ENCODE measurements at regions not wholly inside any gene's neighbourhood (a gene's known extent, or its start where the extent isn't known, plus 50 kb on each side); places are given as distances from the start of the nearest gene placed in this dataset.
A peak's percentile ranks its signal among the peaks of the same experiment; 100 is the strongest.

DNA sequence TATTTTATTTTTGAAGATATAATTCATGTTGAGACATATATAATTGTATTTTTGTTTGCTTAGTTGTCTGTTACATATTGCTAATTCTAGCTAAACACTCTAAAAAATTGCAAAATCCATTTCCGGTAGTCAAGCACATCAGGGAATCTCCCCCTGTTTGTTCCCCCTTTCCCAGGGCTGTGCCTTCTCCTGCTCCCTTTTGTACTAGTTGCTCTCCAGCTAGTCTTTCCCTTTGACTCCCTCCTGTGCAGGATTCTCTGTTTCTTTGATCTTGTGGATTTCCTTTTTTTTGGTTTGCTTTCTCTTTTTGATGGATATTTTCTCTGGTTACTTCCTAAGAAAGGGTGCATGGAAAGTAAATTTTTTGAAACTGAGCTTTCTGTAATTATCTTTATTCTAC is 188.1 kb upstream of the PLET1 start:
- DNase-seq = no peak
- H3K27ac ChIP-seq (ENCODE audit: low read length) = no peak overlapping the region
- no peaks in the 10 kb centered on the region for H3K9me2 ChIP-seq (replicated peaks; ENCODE audit: insufficient read depth, low read length)
- H3K4me1 ChIP-seq (ENCODE audit: low read length) = no peaks in the 10 kb centered on the region
- no peaks in the 10 kb centered on the region for H3K9me3 ChIP-seq (ENCODE audit: low read length)
- no peaks in the 10 kb centered on the region for H3K79me2 ChIP-seq (ENCODE audit: low read length)
- no peaks in the 10 kb centered on the region for H4K20me1 ChIP-seq (ENCODE audit: insufficient read depth, low read depth, low read length)
- H2AFZ ChIP-seq (ENCODE audit: low read length) = no peak overlapping the region
- H3K4me3 ChIP-seq (ENCODE audit: low read length) = no peak overlapping the region
- no peaks in the 10 kb centered on the region for H3K27me3 ChIP-seq (ENCODE audit: low read length)
- no peak overlapping the region for H3K9ac ChIP-seq (ENCODE audit: low read length)
- H3K36me3 ChIP-seq (ENCODE audit: insufficient read depth, low read length) = no peaks in the 10 kb centered on the region
- H3K4me2 ChIP-seq (ENCODE audit: low read depth, low read length, poor library complexity, severe bottlenecking) = no peak overlapping the region

DNA sequence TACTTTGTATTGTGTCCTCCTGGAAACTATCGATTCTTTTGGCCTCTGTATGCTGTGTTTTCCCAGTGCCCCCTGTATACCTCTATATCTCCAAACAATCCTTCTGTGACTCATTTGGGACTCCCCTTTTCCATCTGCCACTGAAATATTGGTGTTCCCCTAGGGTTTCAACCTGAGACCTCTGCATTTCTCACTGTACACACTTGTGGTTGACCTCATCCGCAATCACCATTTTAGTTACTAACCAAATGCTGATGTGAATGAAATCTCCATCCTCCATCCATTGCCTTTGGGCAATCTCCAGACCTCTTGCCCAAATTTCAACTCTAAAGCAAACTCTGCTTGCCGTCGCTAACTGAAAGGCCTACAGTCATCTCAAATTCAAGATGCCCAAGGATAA is 190.6 kb upstream of the PLET1 start:
- no peak overlapping the region for H3K4me2 ChIP-seq (ENCODE audit: low read depth, low read length, poor library complexity, severe bottlenecking)
- H3K27me3 ChIP-seq (ENCODE audit: low read length) = no peaks in the 10 kb centered on the region
- H3K4me1 ChIP-seq (ENCODE audit: low read length) = no peaks in the 10 kb centered on the region
- H2AFZ ChIP-seq (ENCODE audit: low read length) = no peak overlapping the region
- no peak for DNase-seq
- H4K20me1 ChIP-seq (ENCODE audit: insufficient read depth, low read depth, low read length) = no peaks in the 10 kb centered on the region
- H3K9me3 ChIP-seq (ENCODE audit: low read length) = no peaks in the 10 kb centered on the region
- H3K79me2 ChIP-seq (ENCODE audit: low read length) = no peaks in the 10 kb centered on the region
- no peak overlapping the region for H3K9ac ChIP-seq (ENCODE audit: low read length)
- H3K9me2 ChIP-seq (replicated peaks; ENCODE audit: insufficient read depth, low read length) = no peaks in the 10 kb centered on the region
- H3K36me3 ChIP-seq (ENCODE audit: insufficient read depth, low read length) = no peaks in the 10 kb centered on the region
- H3K27ac ChIP-seq (ENCODE audit: low read length) = no peak overlapping the region
- no peak overlapping the region for H3K4me3 ChIP-seq (ENCODE audit: low read length)

DNA sequence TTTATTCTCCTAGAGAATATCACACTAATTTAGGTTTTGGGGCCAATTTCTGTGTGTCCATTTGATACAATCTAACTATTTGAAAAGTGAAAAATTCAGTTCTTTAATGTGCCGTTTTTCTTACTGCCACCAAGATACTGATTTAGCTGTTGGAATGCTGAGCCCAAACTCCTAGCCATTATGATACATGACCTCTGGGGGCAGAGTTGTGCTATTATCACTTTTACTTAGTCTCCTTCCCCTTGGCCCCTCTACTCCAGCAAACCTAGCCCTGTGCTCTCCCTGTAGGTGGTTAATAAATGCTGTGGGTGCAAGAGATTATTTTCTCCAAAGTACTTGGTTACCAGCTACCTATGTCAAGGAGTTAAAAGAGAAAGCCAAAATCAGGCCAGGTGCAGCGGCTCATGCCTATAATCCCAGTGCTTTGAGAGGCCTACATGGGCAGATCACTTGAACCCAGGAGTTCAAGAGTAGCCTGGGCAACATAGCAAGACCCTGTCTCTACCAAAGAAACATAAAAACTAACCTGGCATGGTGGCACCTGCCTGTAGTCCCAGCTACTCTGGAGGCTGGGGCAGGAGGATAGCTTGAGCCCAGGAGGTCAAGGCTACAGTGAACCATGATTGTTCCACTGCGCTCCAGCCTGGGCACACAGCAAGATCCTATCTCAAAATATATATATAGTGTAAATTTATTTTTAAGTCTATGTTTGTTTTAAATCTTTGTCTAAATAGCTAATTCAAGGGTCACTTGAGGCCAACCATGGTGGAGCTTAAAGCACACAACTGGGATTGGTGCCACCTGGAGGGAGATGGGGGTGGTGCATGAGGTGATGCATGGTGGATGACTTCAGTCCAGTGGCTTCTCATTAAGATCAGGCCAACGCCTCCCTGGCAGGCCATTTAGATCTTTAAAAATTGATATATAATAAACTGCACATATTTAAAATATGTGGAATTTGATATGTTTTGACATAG is 193.2 kb upstream of the PLET1 start:
- H3K4me2 ChIP-seq (ENCODE audit: low read depth, low read length, poor library complexity, severe bottlenecking) = no peak overlapping the region
- peak; percentile 68 for DNase-seq

DNA sequence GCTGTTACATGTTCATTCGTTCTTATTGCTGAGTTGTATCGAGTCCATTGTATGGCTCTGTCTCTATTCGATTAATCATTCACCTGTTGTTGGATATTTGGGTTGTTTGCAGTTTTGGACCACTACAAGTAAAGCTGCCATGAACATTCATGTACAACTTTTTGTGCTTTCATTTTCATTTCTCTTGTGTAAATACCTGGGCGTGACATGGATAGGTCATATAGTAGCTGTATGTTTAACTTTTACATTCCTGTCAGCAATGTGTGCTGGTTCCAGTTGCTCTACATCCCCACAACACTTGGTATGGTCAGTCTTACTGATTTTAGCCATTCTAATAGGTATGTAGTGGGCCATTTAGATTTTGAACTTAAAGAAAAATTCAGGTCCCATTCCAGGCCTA is 194.2 kb upstream of the PLET1 start:
- H3K9ac ChIP-seq (ENCODE audit: low read length) = no peak overlapping the region
- H3K4me2 ChIP-seq (ENCODE audit: low read depth, low read length, poor library complexity, severe bottlenecking) = no peak overlapping the region
- no peaks in the 10 kb centered on the region for H4K20me1 ChIP-seq (ENCODE audit: insufficient read depth, low read depth, low read length)
- no peaks in the 10 kb centered on the region for H3K9me2 ChIP-seq (replicated peaks; ENCODE audit: insufficient read depth, low read length)
- no peak overlapping the region for H3K4me3 ChIP-seq (ENCODE audit: low read length)
- no peak for DNase-seq
- no peaks in the 10 kb centered on the region for H3K4me1 ChIP-seq (ENCODE audit: low read length)
- no peaks in the 10 kb centered on the region for H3K79me2 ChIP-seq (ENCODE audit: low read length)
- no peaks in the 10 kb centered on the region for H3K36me3 ChIP-seq (ENCODE audit: insufficient read depth, low read length)
- no peaks in the 10 kb centered on the region for H3K9me3 ChIP-seq (ENCODE audit: low read length)
- H3K27ac ChIP-seq (ENCODE audit: low read length) = no peak overlapping the region
- no peak overlapping the region for H2AFZ ChIP-seq (ENCODE audit: low read length)
- H3K27me3 ChIP-seq (ENCODE audit: low read length) = no peaks in the 10 kb centered on the region

More for the DNA sequence above, 193.2 kb upstream of the PLET1 start:
- Histone ChIP-seq H3K4me1 (ENCODE audit: low read length) (no peaks in the 10 kb centered on the region), H3K79me2 (ENCODE audit: low read length) (no peaks in the 10 kb centered on the region), H3K27ac (ENCODE audit: low read length) (no peak overlapping the region), H3K4me3 (ENCODE audit: low read length) (no peak overlapping the region), H3K36me3 (ENCODE audit: insufficient read depth, low read length) (no peaks in the 10 kb centered on the region), H4K20me1 (ENCODE audit: insufficient read depth, low read depth, low read length) (no peaks in the 10 kb centered on the region), H3K9me2 (replicated peaks; ENCODE audit: insufficient read depth, low read length) (no peaks in the 10 kb centered on the region), H2AFZ (ENCODE audit: low read length) (no peak overlapping the region), H3K9ac (ENCODE audit: low read length) (no peak overlapping the region), H3K9me3 (ENCODE audit: low read length) (no peaks in the 10 kb centered on the region), H3K27me3 (ENCODE audit: low read length) (no peaks in the 10 kb centered on the region)

DNA sequence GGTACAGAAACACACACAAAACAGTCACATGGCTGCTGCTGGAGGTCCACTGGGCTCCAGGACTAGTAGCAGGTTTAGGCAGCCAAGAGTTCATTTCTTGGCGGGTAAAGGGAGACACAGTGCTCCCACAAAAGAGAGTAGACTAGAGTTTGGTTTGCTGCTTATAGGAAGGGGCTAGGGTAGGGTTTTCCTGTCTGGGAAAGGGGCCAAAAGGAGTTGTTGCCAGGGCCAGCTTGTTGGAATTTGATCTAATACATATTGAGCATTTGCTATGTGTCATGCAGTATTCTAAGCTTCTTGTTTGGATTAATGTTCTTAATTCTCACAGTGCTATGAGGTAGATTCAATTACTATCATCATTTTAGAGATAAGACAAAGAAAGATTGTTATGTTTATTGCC is 195.1 kb upstream of the PLET1 start:
- Histone ChIP-seq H4K20me1 (ENCODE audit: insufficient read depth, low read depth, low read length) (no peaks in the 10 kb centered on the region), H3K9me3 (ENCODE audit: low read length) (no peaks in the 10 kb centered on the region), H3K9ac (ENCODE audit: low read length) (no peak overlapping the region), H3K27me3 (ENCODE audit: low read length) (no peaks in the 10 kb centered on the region), H3K27ac (ENCODE audit: low read length) (no peak overlapping the region), H2AFZ (ENCODE audit: low read length) (no peak overlapping the region), H3K4me3 (ENCODE audit: low read length) (no peak overlapping the region), H3K9me2 (replicated peaks; ENCODE audit: insufficient read depth, low read length) (no peaks in the 10 kb centered on the region), H3K4me2 (ENCODE audit: low read depth, low read length, poor library complexity, severe bottlenecking) (no peak overlapping the region), H3K79me2 (ENCODE audit: low read length) (no peaks in the 10 kb centered on the region), H3K4me1 (ENCODE audit: low read length) (no peaks in the 10 kb centered on the region), H3K36me3 (ENCODE audit: insufficient read depth, low read length) (no peaks in the 10 kb centered on the region)
- no peak for DNase-seq

DNA sequence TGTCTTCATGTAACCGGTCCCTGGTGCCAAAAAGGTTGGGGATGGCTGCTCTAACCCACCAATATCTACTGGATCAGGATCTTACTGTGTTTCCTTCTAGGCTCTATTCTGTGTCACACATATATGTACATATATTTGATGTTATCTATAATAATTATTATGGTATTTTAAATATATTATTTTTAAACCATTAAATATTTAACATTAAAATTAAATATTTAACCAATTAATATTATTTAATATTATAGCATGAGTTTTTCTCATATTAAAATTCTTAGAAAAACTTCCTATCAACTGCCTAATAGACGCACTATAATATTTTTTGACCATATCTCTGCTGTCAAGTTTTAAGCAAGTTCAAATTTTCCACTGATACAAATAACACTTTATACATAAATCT is 196.9 kb upstream of the PLET1 start:
- no peak overlapping the region for H3K9ac ChIP-seq (ENCODE audit: low read length)
- no peak for DNase-seq
- H3K79me2 ChIP-seq (ENCODE audit: low read length) = no peaks in the 10 kb centered on the region
- H3K27ac ChIP-seq (ENCODE audit: low read length) = no peak overlapping the region
- H4K20me1 ChIP-seq (ENCODE audit: insufficient read depth, low read depth, low read length) = no peaks in the 10 kb centered on the region
- no peak overlapping the region for H2AFZ ChIP-seq (ENCODE audit: low read length)
- no peak overlapping the region for H3K4me2 ChIP-seq (ENCODE audit: low read depth, low read length, poor library complexity, severe bottlenecking)
- no peaks in the 10 kb centered on the region for H3K9me3 ChIP-seq (ENCODE audit: low read length)
- H3K4me1 ChIP-seq (ENCODE audit: low read length) = no peaks in the 10 kb centered on the region
- no peaks in the 10 kb centered on the region for H3K36me3 ChIP-seq (ENCODE audit: insufficient read depth, low read length)
- no peaks in the 10 kb centered on the region for H3K27me3 ChIP-seq (ENCODE audit: low read length)
- H3K9me2 ChIP-seq (replicated peaks; ENCODE audit: insufficient read depth, low read length) = no peaks in the 10 kb centered on the region
- no peak overlapping the region for H3K4me3 ChIP-seq (ENCODE audit: low read length)

DNA sequence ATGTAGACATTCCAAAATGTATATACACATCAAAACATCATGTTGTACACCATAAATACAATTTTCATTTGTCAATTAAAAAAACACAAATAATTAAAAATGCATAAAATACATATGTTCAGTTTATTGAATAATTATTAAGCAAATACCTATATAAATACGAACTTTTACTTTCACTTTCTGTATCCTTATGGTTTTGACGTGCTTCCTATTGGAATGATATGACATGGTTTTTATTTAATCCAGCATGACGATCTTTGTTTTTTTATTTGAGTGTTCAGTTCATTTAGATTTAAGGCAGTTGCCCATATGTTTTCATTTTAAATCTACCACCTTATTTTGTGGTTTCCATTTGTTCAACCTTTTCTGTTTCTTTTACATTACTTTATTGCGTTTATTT is 198.3 kb upstream of the PLET1 start:
- Histone ChIP-seq H3K27ac (ENCODE audit: low read length) (no peak overlapping the region), H3K9ac (ENCODE audit: low read length) (no peak overlapping the region), H3K36me3 (ENCODE audit: insufficient read depth, low read length) (no peaks in the 10 kb centered on the region), H3K9me3 (ENCODE audit: low read length) (no peaks in the 10 kb centered on the region), H2AFZ (ENCODE audit: low read length) (no peak overlapping the region), H4K20me1 (ENCODE audit: insufficient read depth, low read depth, low read length) (no peaks in the 10 kb centered on the region), H3K27me3 (ENCODE audit: low read length) (no peaks in the 10 kb centered on the region), H3K4me2 (ENCODE audit: low read depth, low read length, poor library complexity, severe bottlenecking) (peak overlapping the region; percentile 38), H3K79me2 (ENCODE audit: low read length) (no peaks in the 10 kb centered on the region), H3K4me1 (ENCODE audit: low read length) (no peaks in the 10 kb centered on the region), H3K4me3 (ENCODE audit: low read length) (no peak overlapping the region), H3K9me2 (replicated peaks; ENCODE audit: insufficient read depth, low read length) (no peaks in the 10 kb centered on the region)
- no peak for DNase-seq

DNA sequence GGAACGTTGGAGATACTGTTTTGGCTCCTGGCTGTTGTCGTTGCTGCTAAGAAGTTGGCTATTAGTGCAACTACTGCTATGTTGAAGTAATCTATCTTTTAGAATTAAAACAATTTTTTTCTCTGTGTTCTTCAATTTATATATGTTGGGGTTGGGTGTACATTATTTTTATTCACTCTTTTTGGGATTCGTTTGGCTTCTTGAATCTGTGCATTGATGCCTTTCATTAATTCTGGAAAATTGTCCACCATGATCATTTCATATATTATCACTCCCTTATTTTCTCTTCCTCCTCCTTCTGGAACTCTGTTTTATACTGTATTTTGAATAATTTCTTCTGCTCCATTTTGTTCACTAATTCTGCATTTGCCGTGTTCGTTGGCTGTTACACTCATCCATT is 199.5 kb upstream of the PLET1 start:
- no peaks in the 10 kb centered on the region for H3K4me1 ChIP-seq (ENCODE audit: low read length)
- H3K4me3 ChIP-seq (ENCODE audit: low read length) = no peak overlapping the region
- no peaks in the 10 kb centered on the region for H3K9me3 ChIP-seq (ENCODE audit: low read length)
- no peak overlapping the region for H2AFZ ChIP-seq (ENCODE audit: low read length)
- H3K9me2 ChIP-seq (replicated peaks; ENCODE audit: insufficient read depth, low read length) = no peaks in the 10 kb centered on the region
- no peaks in the 10 kb centered on the region for H3K36me3 ChIP-seq (ENCODE audit: insufficient read depth, low read length)
- DNase-seq = no peak
- no peaks in the 10 kb centered on the region for H4K20me1 ChIP-seq (ENCODE audit: insufficient read depth, low read depth, low read length)
- H3K79me2 ChIP-seq (ENCODE audit: low read length) = no peaks in the 10 kb centered on the region
- no peak overlapping the region for H3K9ac ChIP-seq (ENCODE audit: low read length)
- no peak overlapping the region for H3K27ac ChIP-seq (ENCODE audit: low read length)
- no peaks in the 10 kb centered on the region for H3K27me3 ChIP-seq (ENCODE audit: low read length)
- no peak overlapping the region for H3K4me2 ChIP-seq (ENCODE audit: low read depth, low read length, poor library complexity, severe bottlenecking)

Data from Karpas-422 (cell line).